Endodermal cell (in vitro differentiated cells): ENCODE measurements at regions not wholly inside any gene's neighbourhood (a gene's known extent, or its start where the extent isn't known, plus 50 kb on each side); places are given as distances from the start of the nearest gene placed in this dataset.
"Not testable (repeated sequence)": the region's sequence is repeated elsewhere in the genome, so short reads cannot be mapped to it uniquely, and the experiment has no call there.

Experiments used
- DNase-seq: peaks from one replicate; pipeline ENCODE4 v3.0.0-alpha.2; 2017
- H3K27ac ChIP-seq: 2 replicates; pipeline ENCODE4 v1.5.1; 2013; ENCODE audit warnings: mild to moderate bottlenecking, low read depth, low read length, moderate library complexity
- H3K27me3 ChIP-seq: 2 replicates; pipeline ENCODE4 v1.6.1; 2013; ENCODE audit warnings: mild to moderate bottlenecking, low read length, moderate library complexity; ENCODE audit not compliant: insufficient read depth, control insufficient read depth, poor library complexity, severe bottlenecking
- H3K36me3 ChIP-seq: 2 replicates; pipeline ENCODE4 v1.7.0; 2013; ENCODE audit warnings: mild to moderate bottlenecking, low read length, moderate library complexity; ENCODE audit not compliant: control insufficient read depth, insufficient read depth
- H3K4me1 ChIP-seq: one replicate; pipeline ENCODE4 v1.7.0; 2013; ENCODE audit warnings: low read length; ENCODE audit not compliant: control insufficient read depth, insufficient read depth
- H3K4me3 ChIP-seq: 2 replicates; pipeline ENCODE4 v1.5.1; 2013; ENCODE audit warnings: mild to moderate bottlenecking, low read length, moderate library complexity
- H3K9ac ChIP-seq: 2 replicates; pipeline ENCODE4 v1.6.1; 2013; ENCODE audit warnings: mild to moderate bottlenecking, low read length, moderate library complexity; ENCODE audit not compliant: poor library complexity, severe bottlenecking; ENCODE audit errors: extremely low read depth
- H3K9me3 ChIP-seq: 2 replicates; pipeline ENCODE4 v1.6.1; 2013; ENCODE audit warnings: mild to moderate bottlenecking, low read length, moderate library complexity; ENCODE audit not compliant: control insufficient read depth
- H3K27ac Mint-ChIP-seq: 2 replicates; pipeline ENCODE4 v1.8.0; 2020; ENCODE audit warnings: mixed read lengths
- H3K27me3 Mint-ChIP-seq: 2 replicates; pipeline ENCODE4 v1.8.0; 2021; ENCODE audit warnings: mild to moderate bottlenecking, mixed read lengths; ENCODE audit not compliant: insufficient read depth
- H3K36me3 Mint-ChIP-seq: 2 replicates; pipeline ENCODE4 v1.8.0; 2020; ENCODE audit warnings: low read depth, mixed read lengths
- H3K4me1 Mint-ChIP-seq: 2 replicates; pipeline ENCODE4 v1.8.0; 2020; ENCODE audit warnings: mixed read lengths
- H3K4me3 Mint-ChIP-seq: 2 replicates; pipeline ENCODE4 v1.8.0; 2020; ENCODE audit warnings: mild to moderate bottlenecking, moderate library complexity, mixed read lengths
- H3K9me3 Mint-ChIP-seq: 2 replicates; pipeline ENCODE4 v1.8.0; 2020; ENCODE audit warnings: mild to moderate bottlenecking, mixed read lengths
- WGBS, 2 experiments: methylation state at CpG; one replicate each; pipeline versions ENCODE4 v1.1.5 to v1.1.7; 2013; ENCODE audit warnings: missing lambda C conversion rate in 2 of 2, mixed read lengths in 1 of 2; ENCODE audit not compliant: insufficient coverage in 1 of 2, insufficient read length in 1 of 2; 5-methylcytosine and 5-hydroxymethylcytosine counted together
- TF ChIP-seq, protein P1 (sequence below): fragments of 200-600 bp; sonication (generic); conservative IDR thresholded peaks from 2 replicates; pipeline ENCODE4 v1.5.0; 2021; ENCODE audit warnings: antibody characterized with exemption, mild to moderate bottlenecking

GRCh38 chr5:117731446-117731845 is 1156.8 kb upstream of the SEMA6A start:
- WGBS, 2 experiments = 90 to 100% methylated on average over 1 to 2 of the region's 2 CpGs
- Histone ChIP-seq H3K27ac (no peak overlapping the region), H3K36me3 (no peaks in the 10 kb centered on the region), H3K9ac (no peak overlapping the region), H3K27me3 (no peaks in the 10 kb centered on the region), H3K4me1 (no peaks in the 10 kb centered on the region), H3K4me3 (no peak overlapping the region), H3K9me3 (no peaks in the 10 kb centered on the region)
- H3K4me1 Mint-ChIP-seq = no peaks in the 10 kb centered on the region
- H3K9me3 Mint-ChIP-seq = no peaks in the 10 kb centered on the region
- DNase-seq = no peak
- no peak overlapping the region for H3K4me3 Mint-ChIP-seq
- TF ChIP-seq, protein P1, sequence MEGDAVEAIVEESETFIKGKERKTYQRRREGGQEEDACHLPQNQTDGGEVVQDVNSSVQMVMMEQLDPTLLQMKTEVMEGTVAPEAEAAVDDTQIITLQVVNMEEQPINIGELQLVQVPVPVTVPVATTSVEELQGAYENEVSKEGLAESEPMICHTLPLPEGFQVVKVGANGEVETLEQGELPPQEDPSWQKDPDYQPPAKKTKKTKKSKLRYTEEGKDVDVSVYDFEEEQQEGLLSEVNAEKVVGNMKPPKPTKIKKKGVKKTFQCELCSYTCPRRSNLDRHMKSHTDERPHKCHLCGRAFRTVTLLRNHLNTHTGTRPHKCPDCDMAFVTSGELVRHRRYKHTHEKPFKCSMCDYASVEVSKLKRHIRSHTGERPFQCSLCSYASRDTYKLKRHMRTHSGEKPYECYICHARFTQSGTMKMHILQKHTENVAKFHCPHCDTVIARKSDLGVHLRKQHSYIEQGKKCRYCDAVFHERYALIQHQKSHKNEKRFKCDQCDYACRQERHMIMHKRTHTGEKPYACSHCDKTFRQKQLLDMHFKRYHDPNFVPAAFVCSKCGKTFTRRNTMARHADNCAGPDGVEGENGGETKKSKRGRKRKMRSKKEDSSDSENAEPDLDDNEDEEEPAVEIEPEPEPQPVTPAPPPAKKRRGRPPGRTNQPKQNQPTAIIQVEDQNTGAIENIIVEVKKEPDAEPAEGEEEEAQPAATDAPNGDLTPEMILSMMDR = no peak
- no peak overlapping the region for H3K27ac Mint-ChIP-seq
- no peaks in the 10 kb centered on the region for H3K27me3 Mint-ChIP-seq
- H3K36me3 Mint-ChIP-seq = no peaks in the 10 kb centered on the region

DNA sequence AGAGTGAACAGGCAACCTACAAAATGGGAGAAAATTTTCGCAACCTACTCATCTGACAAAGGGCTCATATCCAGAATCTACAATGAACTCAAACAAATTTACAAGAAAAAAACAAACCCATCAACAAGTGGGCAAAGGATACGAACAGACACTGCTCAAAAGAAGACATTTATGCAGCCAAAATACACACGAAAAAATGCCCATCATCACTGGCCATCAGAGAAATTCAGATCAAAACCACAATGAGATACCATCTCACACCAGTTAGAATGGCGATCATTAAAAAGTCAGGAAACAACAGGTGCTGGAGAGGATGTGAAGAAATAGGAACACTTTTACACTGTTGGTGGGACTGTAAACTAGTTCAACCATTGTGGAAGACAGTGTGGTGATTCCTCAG is 1146.2 kb upstream of the SEMA6A start:
- not testable (repeated sequence) for H3K27me3 Mint-ChIP-seq, H3K9ac ChIP-seq, H3K4me1 Mint-ChIP-seq, DNase-seq, H3K4me1 ChIP-seq, H3K4me3 Mint-ChIP-seq, H3K36me3 Mint-ChIP-seq, H3K36me3 ChIP-seq, H3K27ac ChIP-seq, H3K4me3 ChIP-seq, H3K27ac Mint-ChIP-seq, H3K27me3 ChIP-seq, H3K9me3 ChIP-seq
- WGBS, 2 experiments = 80 to 81% methylated on average over 2 to 3 of the region's 4 CpGs
- H3K9me3 Mint-ChIP-seq = peaks cover 14% of the 10 kb centered on the region

GRCh38 chr5:117719413-117719812 is 1144.8 kb upstream of the SEMA6A start:
- H3K4me1 Mint-ChIP-seq = no peaks in the 10 kb centered on the region
- no peak overlapping the region for H3K27ac Mint-ChIP-seq
- H3K4me3 ChIP-seq = no peak overlapping the region
- no peaks in the 10 kb centered on the region for H3K36me3 ChIP-seq
- H3K4me1 ChIP-seq = no peaks in the 10 kb centered on the region
- no peak overlapping the region for H3K9ac ChIP-seq
- H3K36me3 Mint-ChIP-seq = no peaks in the 10 kb centered on the region
- no peaks in the 10 kb centered on the region for H3K27me3 ChIP-seq
- H3K27me3 Mint-ChIP-seq = no peaks in the 10 kb centered on the region
- no peak for DNase-seq
- no peak overlapping the region for H3K27ac ChIP-seq
- H3K9me3 ChIP-seq = peaks cover 9% of the 10 kb centered on the region
- H3K4me3 Mint-ChIP-seq = no peak overlapping the region
- H3K9me3 Mint-ChIP-seq = peaks cover 23% of the 10 kb centered on the region
- TF ChIP-seq, protein P1 = no peak

DNA sequence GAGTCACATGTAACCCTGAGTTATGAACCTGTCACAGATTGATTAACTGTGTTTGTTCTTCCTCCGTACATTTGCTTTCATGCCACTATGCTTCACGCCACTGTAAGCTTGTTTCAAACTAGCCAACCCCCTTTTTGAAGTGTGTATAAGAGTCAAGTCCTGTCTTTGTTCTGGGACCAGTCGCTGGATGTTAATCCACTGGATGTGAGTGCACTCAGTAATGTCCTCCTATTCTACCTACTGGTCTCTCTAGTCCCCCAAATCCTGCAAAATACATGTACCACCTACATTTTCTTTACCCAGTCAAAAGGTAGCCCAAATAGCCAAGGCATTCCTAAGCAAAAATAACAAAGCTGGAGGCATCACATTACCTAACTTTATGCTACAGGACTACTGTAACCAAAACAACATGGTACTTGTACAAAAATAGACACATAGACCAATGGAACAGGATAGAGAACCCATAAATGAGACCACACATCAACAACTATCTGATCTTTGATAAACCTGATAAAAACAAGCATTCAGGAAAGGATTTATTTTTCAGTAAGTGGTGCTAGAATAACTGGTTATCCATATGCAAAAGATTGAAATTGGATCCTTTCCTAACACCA is 1139.1 kb upstream of the SEMA6A start:
- no peak overlapping the region for H3K27ac ChIP-seq
- H3K4me1 Mint-ChIP-seq = no peaks in the 10 kb centered on the region
- peaks cover 41% of the 10 kb centered on the region for H3K9me3 ChIP-seq
- no peak overlapping the region for H3K9ac ChIP-seq
- H3K36me3 ChIP-seq = no peaks in the 10 kb centered on the region
- no peak overlapping the region for H3K27ac Mint-ChIP-seq
- H3K36me3 Mint-ChIP-seq = peaks cover 4% of the 10 kb centered on the region
- H3K4me1 ChIP-seq = no peaks in the 10 kb centered on the region
- peaks cover 46% of the 10 kb centered on the region for H3K9me3 Mint-ChIP-seq
- no peaks in the 10 kb centered on the region for H3K27me3 ChIP-seq
- DNase-seq = peak; percentile 45
- H3K27me3 Mint-ChIP-seq = no peaks in the 10 kb centered on the region
- TF ChIP-seq, protein P1 = no peak
- 80 to 86% methylated on average over 2 to 3 of the region's 3 CpGs for WGBS, 2 experiments
- H3K4me3 ChIP-seq = peak overlapping the region; percentile 27
- no peak overlapping the region for H3K4me3 Mint-ChIP-seq
